ENCODE measurements at regions not wholly inside any gene's neighbourhood (a gene's known extent, or its start where the extent isn't known, plus 50 kb on each side); places are given as distances from the start of the nearest gene placed in this dataset.

DNA sequence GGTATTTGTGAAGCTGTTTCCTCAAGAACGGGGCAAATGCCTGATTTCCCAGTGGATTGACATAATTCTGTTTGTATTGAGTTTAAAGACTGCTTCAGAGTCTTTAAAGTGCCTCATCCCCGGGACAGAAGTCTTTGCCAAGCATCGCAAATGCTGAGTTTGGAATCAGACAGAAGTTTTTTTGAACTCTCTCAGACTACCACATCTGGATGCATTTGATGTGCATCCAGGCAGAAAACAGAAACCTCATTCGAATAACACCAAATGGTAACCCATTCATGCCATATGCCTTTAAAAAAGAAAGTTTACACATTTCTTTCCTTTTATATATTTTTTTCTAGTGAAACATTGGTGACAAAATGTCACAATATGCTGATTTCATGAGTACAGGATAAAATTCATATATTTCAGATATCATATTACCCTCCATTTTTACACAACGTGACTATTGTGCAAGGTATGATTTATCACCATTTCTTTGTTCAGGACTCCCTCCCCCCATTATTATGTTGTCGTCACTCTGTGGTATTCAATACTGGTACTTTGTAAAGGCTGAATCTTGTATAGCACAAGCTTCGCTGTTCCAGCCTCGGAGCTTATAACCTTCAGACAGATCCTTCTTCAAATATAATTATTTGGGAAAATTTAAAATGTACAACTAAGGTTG, 91.1 kb downstream of the ZNF608 start:
- no peak overlapping the region for H3K4me3 Mint-ChIP-seq
- peaks cover 25% of the 10 kb centered on the region for H3K27me3 Mint-ChIP-seq
- no peak overlapping the region for H3K27ac Mint-ChIP-seq
- no peaks in the 10 kb centered on the region for H3K36me3 Mint-ChIP-seq
- peaks cover 12% of the 10 kb centered on the region for H3K4me1 Mint-ChIP-seq (ENCODE audit: low read depth)
- H3K9me3 Mint-ChIP-seq (ENCODE audit: low read depth) = no peaks in the 10 kb centered on the region

GRCh38 chr5:124654418-124654817, 92.0 kb downstream of the ZNF608 start:
- Mint-ChIP-seq H3K36me3 (no peaks in the 10 kb centered on the region), H3K9me3 (ENCODE audit: low read depth) (no peaks in the 10 kb centered on the region), H3K4me3 (no peak overlapping the region), H3K27me3 (peaks cover 20% of the 10 kb centered on the region), H3K4me1 (ENCODE audit: low read depth) (peaks cover 22% of the 10 kb centered on the region), H3K27ac (no peak overlapping the region)

DNA sequence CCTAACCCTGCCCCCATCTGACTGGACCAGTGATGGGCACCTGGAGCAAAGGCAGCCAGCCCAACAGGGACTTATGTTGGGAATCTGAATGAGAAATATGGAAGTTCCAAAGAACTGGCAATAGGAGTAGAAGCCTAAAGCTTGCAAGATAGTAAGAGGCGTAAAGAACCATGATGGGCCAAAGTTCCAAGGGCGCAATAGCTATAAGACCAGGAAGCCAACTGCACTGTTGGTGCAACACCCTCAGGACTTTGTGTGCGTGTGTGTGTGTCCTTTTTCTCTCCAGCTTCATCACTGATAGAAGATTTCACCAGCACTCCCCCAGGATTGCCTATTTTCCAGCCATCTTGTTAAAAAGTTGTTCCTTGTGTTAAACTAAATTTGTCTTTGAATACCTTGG, 92.8 kb downstream of the ZNF608 start:
- no peaks in the 10 kb centered on the region for H3K9me3 Mint-ChIP-seq (ENCODE audit: low read depth)
- peaks cover 28% of the 10 kb centered on the region for H3K4me1 Mint-ChIP-seq (ENCODE audit: low read depth)
- no peak overlapping the region for H3K4me3 Mint-ChIP-seq
- H3K27me3 Mint-ChIP-seq = peaks cover 16% of the 10 kb centered on the region
- H3K36me3 Mint-ChIP-seq = no peaks in the 10 kb centered on the region
- no peak overlapping the region for H3K27ac Mint-ChIP-seq

- H3K4me1 Mint-ChIP-seq (ENCODE audit: low read depth) = peaks cover 31% of the 10 kb centered on the region
- H3K27ac Mint-ChIP-seq = no peak overlapping the region
- no peaks in the 10 kb centered on the region for H3K36me3 Mint-ChIP-seq
- no peak overlapping the region for H3K4me3 Mint-ChIP-seq
- no peaks in the 10 kb centered on the region for H3K9me3 Mint-ChIP-seq (ENCODE audit: low read depth)
- peaks cover 19% of the 10 kb centered on the region for H3K27me3 Mint-ChIP-seq
Observed at GRCh38 chr5:124652892-124653441, 93.5 kb downstream of the ZNF608 start.

DNA sequence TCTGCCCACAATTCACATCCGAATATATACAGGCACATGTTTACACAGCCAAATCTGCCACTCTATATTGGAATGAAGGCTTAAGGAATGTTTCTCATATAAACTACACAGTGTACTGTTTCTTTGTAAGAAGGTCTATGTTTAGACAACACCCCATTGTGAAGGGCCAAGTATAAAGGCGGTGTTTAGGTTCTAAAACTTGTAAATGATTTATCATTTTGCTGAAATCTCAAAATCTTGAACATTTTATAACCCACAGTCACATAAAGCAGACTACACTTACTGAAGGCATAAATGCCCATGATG, 94.0 kb downstream of the ZNF608 start:
- H3K4me3 Mint-ChIP-seq = peak overlapping the region; percentile 69
- H3K4me1 Mint-ChIP-seq (ENCODE audit: low read depth) = peaks cover 33% of the 10 kb centered on the region
- H3K27me3 Mint-ChIP-seq = peaks cover 21% of the 10 kb centered on the region
- no peaks in the 10 kb centered on the region for H3K9me3 Mint-ChIP-seq (ENCODE audit: low read depth)
- no peaks in the 10 kb centered on the region for H3K36me3 Mint-ChIP-seq
- H3K27ac Mint-ChIP-seq = no peak overlapping the region

DNA sequence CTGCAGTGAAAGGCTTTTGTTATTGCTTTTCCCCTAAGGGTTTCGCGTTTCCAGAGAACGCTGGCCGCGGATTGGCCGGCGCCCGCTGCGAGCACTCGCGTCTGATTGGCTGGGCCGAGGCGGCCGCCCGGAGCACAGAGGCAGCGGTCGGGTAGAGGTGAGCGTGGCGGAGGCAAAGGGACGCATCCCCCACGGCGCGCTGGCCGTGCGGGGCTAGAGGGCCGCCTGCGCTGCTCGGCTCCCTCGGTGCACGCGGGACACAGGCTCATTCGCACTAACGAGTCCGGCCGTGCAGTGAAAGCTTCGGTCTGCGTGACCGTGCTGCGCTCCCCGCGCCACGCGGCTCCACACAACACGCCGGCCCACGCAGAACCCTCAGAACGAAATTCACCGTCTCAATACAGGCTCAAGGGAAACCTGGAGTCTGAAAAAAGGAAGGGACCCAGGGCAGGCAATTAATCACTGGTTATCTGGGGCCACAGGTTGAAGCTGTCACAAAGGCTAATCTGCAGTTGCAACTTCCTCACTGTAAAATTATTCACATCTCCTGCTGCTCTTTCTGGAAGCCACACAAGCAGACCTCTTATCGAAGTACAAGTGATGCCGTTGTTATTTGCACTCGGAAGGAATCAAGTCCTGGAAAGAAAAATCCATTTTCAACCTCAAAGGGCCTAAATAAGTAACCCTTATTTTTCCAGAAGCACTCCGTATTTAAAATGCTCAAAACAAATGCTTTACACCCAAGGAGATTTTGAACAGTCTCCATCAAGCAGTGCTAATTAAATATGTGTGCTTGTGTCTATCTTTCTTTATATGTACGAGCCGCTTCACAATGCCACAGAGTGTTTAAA, 94.6 kb downstream of the ZNF608 start:
- peaks cover 25% of the 10 kb centered on the region for H3K27me3 Mint-ChIP-seq
- no peaks in the 10 kb centered on the region for H3K36me3 Mint-ChIP-seq
- H3K4me1 Mint-ChIP-seq (ENCODE audit: low read depth) = peaks cover 35% of the 10 kb centered on the region
- no peaks in the 10 kb centered on the region for H3K9me3 Mint-ChIP-seq (ENCODE audit: low read depth)
- H3K27ac Mint-ChIP-seq = no peak overlapping the region
- H3K4me3 Mint-ChIP-seq = peak overlapping the region; percentile 69

GRCh38 chr5:124650951-124651662, 95.3 kb downstream of the ZNF608 start:
- H3K36me3 Mint-ChIP-seq = no peaks in the 10 kb centered on the region
- no peak overlapping the region for H3K27ac Mint-ChIP-seq
- H3K27me3 Mint-ChIP-seq = peaks cover 31% of the 10 kb centered on the region
- H3K9me3 Mint-ChIP-seq (ENCODE audit: low read depth) = no peaks in the 10 kb centered on the region
- peaks cover 35% of the 10 kb centered on the region for H3K4me1 Mint-ChIP-seq (ENCODE audit: low read depth)
- peak overlapping the region; percentile 40 for H3K4me3 Mint-ChIP-seq

DNA sequence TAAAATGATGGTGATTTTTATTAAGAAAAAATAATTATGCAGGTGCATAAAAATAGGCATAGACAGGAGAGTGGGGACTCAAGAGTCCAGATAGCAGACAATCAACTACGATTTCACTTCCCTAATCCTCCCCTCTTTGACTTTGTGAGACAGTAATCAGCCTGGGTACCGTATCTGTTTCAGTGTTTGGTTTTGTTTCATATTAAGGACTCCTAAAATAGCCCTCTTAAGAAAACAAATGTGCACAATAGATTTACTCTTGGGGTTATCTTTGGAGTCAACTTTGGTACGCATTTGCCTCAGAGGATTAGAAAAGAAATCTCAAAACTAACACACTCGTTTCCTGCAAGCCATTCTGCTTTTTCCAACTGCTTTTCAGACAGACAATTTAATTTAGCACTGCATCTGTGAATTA, 96.3 kb downstream of the ZNF608 start:
- peak overlapping the region; percentile 56 for H3K4me3 Mint-ChIP-seq
- no peak overlapping the region for H3K27ac Mint-ChIP-seq
- H3K27me3 Mint-ChIP-seq = peaks cover 35% of the 10 kb centered on the region
- H3K4me1 Mint-ChIP-seq (ENCODE audit: low read depth) = peaks cover 35% of the 10 kb centered on the region
- H3K9me3 Mint-ChIP-seq (ENCODE audit: low read depth) = no peaks in the 10 kb centered on the region
- no peaks in the 10 kb centered on the region for H3K36me3 Mint-ChIP-seq

GRCh38 chr5:124649491-124650146, 96.8 kb downstream of the ZNF608 start:
- peaks cover 35% of the 10 kb centered on the region for H3K27me3 Mint-ChIP-seq
- peak overlapping the region; percentile 56 for H3K4me3 Mint-ChIP-seq
- peaks cover 35% of the 10 kb centered on the region for H3K4me1 Mint-ChIP-seq (ENCODE audit: low read depth)
- no peaks in the 10 kb centered on the region for H3K9me3 Mint-ChIP-seq (ENCODE audit: low read depth)
- H3K27ac Mint-ChIP-seq = no peak overlapping the region
- H3K36me3 Mint-ChIP-seq = no peaks in the 10 kb centered on the region

DNA sequence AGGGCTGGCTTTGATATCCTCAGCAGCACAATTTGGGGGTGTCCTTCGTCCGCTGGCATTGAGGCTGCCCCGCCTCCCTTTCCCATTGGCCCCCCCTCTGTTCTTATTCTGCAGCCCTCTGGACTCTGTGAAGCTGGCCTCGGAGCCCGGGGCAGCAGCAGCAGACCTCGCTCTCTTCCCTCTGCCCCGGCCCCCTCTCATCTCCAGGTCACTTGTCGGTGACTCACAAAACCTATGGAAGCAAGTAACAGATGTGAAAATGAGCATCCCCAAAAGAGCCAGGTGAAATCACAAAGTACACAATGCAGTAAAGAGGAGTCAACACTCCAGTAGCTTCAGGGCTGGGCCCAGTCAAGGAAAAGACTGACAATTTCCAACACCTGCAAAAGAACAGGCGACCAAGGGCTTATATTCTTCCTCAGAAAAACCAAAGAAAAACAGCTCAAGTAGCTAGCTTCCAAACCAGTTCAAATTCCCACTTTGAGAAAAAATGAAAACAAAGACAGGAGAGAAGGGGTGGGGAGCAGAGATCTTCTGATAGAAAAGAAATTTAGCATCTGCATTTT, 97.5 kb downstream of the ZNF608 start:
- H3K4me3 Mint-ChIP-seq = no peak overlapping the region
- H3K36me3 Mint-ChIP-seq = no peaks in the 10 kb centered on the region
- H3K27ac Mint-ChIP-seq = no peak overlapping the region
- H3K27me3 Mint-ChIP-seq = peaks cover 39% of the 10 kb centered on the region
- peaks cover 35% of the 10 kb centered on the region for H3K4me1 Mint-ChIP-seq (ENCODE audit: low read depth)
- H3K9me3 Mint-ChIP-seq (ENCODE audit: low read depth) = no peaks in the 10 kb centered on the region

- H3K4me3 Mint-ChIP-seq = no peak overlapping the region
- H3K27me3 Mint-ChIP-seq = peaks cover 39% of the 10 kb centered on the region
- no peaks in the 10 kb centered on the region for H3K36me3 Mint-ChIP-seq
- H3K9me3 Mint-ChIP-seq (ENCODE audit: low read depth) = no peaks in the 10 kb centered on the region
- no peak overlapping the region for H3K27ac Mint-ChIP-seq
- H3K4me1 Mint-ChIP-seq (ENCODE audit: low read depth) = peaks cover 34% of the 10 kb centered on the region
Observed at GRCh38 chr5:124647352-124647751, 99.1 kb downstream of the ZNF608 start.

GRCh38 chr5:124645396-124645795, 101.0 kb downstream of the ZNF608 start:
- no peaks in the 10 kb centered on the region for H3K9me3 Mint-ChIP-seq (ENCODE audit: low read depth)
- H3K36me3 Mint-ChIP-seq = no peaks in the 10 kb centered on the region
- peaks cover 48% of the 10 kb centered on the region for H3K27me3 Mint-ChIP-seq
- H3K4me1 Mint-ChIP-seq (ENCODE audit: low read depth) = peaks cover 23% of the 10 kb centered on the region
- H3K4me3 Mint-ChIP-seq = no peak overlapping the region
- no peak overlapping the region for H3K27ac Mint-ChIP-seq

DNA sequence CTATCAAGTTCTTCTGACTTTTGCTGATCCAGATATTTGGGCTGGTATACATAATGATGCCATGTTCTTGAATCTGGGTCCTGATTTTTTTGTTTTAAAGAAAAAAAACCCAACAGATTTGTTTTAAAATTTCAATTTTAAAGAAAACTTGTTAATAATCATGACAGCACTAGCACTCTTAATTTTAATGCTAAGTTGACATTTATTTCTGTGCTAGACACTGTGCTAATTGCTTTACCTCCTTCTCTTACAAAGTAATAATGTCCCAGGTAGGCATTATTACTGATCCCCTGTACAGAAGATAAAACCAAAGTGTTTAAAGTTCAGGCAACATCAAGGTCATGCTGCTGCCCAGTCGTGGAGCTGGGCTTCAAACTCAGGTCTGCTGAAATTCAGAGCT, 101.9 kb downstream of the ZNF608 start:
- no peaks in the 10 kb centered on the region for H3K36me3 Mint-ChIP-seq
- peaks cover 15% of the 10 kb centered on the region for H3K4me1 Mint-ChIP-seq (ENCODE audit: low read depth)
- no peak overlapping the region for H3K4me3 Mint-ChIP-seq
- H3K27me3 Mint-ChIP-seq = peaks cover 49% of the 10 kb centered on the region
- H3K27ac Mint-ChIP-seq = no peak overlapping the region
- H3K9me3 Mint-ChIP-seq (ENCODE audit: low read depth) = no peaks in the 10 kb centered on the region

- Mint-ChIP-seq H3K4me3 (no peak overlapping the region), H3K36me3 (no peaks in the 10 kb centered on the region), H3K27me3 (peaks cover 52% of the 10 kb centered on the region), H3K9me3 (ENCODE audit: low read depth) (no peaks in the 10 kb centered on the region), H3K27ac (no peak overlapping the region), H3K4me1 (ENCODE audit: low read depth) (peaks cover 11% of the 10 kb centered on the region)
Observed at GRCh38 chr5:124644138-124644537, 102.3 kb downstream of the ZNF608 start.
